Activated T-cell treated with anti-CD3 and anti-CD28 coated beads, Interleukin-2, amount 50 U/mL, for 24 hours (primary cell): ENCODE measurements at regions not wholly inside any gene's neighbourhood (a gene's known extent, or its start where the extent isn't known, plus 50 kb on each side); places are given as distances from the start of the nearest gene placed in this dataset.
A peak's percentile ranks its signal among the peaks of the same experiment; 100 is the strongest.

Experiments used
- DNase-seq: peaks from one replicate; pipeline ENCODE4 v3.0.0-alpha.2; 2020
- H3K27ac Mint-ChIP-seq: 2 replicates; pipeline ENCODE4 v1.8.0; 2020; ENCODE audit warnings: mild to moderate bottlenecking, mixed read lengths
- H3K27me3 Mint-ChIP-seq: 2 replicates; pipeline ENCODE4 v1.8.0; 2020; ENCODE audit warnings: mixed read lengths
- H3K36me3 Mint-ChIP-seq: 2 replicates; pipeline ENCODE4 v1.8.0; 2020; ENCODE audit warnings: low read depth, mixed read lengths
- H3K4me1 Mint-ChIP-seq: 2 replicates; pipeline ENCODE4 v1.8.0; 2020; ENCODE audit warnings: low read depth, mixed read lengths
- H3K4me3 Mint-ChIP-seq: 2 replicates; pipeline ENCODE4 v1.8.0; 2020; ENCODE audit warnings: mild to moderate bottlenecking, moderate library complexity, mixed read lengths
- H3K9me3 Mint-ChIP-seq: 2 replicates; pipeline ENCODE4 v1.8.0; 2020; ENCODE audit warnings: mixed read lengths

DNA sequence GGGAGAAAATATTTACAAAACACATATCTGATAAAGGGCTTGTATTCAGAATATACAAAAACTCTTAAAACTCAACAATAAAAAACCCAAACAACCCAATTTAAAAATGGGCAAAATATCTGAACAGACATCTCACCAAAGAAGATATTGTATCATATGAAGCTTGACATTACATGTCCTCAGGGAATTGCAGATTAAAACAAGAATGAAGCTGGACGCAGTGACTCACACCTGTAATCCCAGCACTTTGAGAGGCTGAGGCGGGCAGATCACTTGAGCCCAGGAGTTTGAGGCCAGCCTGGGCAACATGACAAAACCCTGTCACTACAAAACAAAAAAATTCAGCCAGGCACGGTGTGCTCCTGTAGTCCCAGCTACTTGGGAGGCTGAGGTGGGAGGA lies 135.4 kb upstream of the AKIRIN2 start:
- Mint-ChIP-seq H3K36me3 (no peaks in the 10 kb centered on the region), H3K4me3 (no peak overlapping the region), H3K9me3 (no peaks in the 10 kb centered on the region), H3K27ac (no peak overlapping the region), H3K27me3 (peaks cover 6% of the 10 kb centered on the region), H3K4me1 (peaks cover 3% of the 10 kb centered on the region)
- no peak for DNase-seq

GRCh38 chr6:87832025-87832825 lies 130.2 kb upstream of the AKIRIN2 start:
- H3K27ac Mint-ChIP-seq = peak overlapping the region; percentile 85
- H3K4me3 Mint-ChIP-seq = peak overlapping the region; percentile 75
- DNase-seq = no peak
- H3K36me3 Mint-ChIP-seq = no peaks in the 10 kb centered on the region
- peaks cover 10% of the 10 kb centered on the region for H3K4me1 Mint-ChIP-seq
- peaks cover 2% of the 10 kb centered on the region for H3K27me3 Mint-ChIP-seq
- no peaks in the 10 kb centered on the region for H3K9me3 Mint-ChIP-seq

GRCh38 chr6:87830907-87831306 lies 128.9 kb upstream of the AKIRIN2 start:
- Mint-ChIP-seq H3K27me3 (peaks cover 2% of the 10 kb centered on the region), H3K4me3 (no peak overlapping the region), H3K4me1 (peaks cover 17% of the 10 kb centered on the region), H3K9me3 (no peaks in the 10 kb centered on the region), H3K36me3 (no peaks in the 10 kb centered on the region), H3K27ac (no peak overlapping the region)
- DNase-seq = no peak

DNA sequence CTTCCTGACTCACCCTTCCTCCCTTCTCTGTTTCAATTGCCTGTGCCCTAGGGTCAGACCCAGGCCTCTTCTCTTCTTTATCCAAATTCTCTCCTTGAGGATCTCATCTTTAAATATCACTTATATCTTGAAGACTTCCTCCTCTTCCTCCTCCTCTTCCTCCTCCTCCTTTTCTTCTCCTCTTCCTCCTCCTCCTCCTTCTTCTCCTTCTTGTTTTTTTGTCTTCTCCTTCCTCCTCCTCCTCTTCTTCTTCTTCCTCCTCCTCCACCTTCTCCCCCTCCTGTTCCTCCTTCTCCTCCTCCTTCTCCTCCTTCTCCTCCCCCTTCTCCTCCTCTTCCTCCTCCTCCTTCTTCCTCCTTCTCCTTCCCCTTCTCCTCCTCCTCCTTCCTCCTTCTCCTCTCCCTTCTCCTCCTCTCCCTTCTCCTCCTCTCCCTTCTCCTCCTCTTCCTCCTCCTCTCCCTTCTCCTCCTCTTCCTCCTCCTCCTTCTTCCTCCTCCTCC lies 127.6 kb upstream of the AKIRIN2 start:
- no peak for DNase-seq
- Mint-ChIP-seq H3K27ac (no peak overlapping the region), H3K9me3 (no peaks in the 10 kb centered on the region), H3K36me3 (no peaks in the 10 kb centered on the region), H3K27me3 (peaks cover 2% of the 10 kb centered on the region), H3K4me3 (no peak overlapping the region), H3K4me1 (peaks cover 29% of the 10 kb centered on the region)

GRCh38 chr6:87828044-87828443 lies 126.0 kb upstream of the AKIRIN2 start:
- Mint-ChIP-seq H3K36me3 (no peaks in the 10 kb centered on the region), H3K27ac (no peak overlapping the region), H3K4me1 (peaks cover 29% of the 10 kb centered on the region), H3K9me3 (no peaks in the 10 kb centered on the region), H3K27me3 (peaks cover 2% of the 10 kb centered on the region), H3K4me3 (no peak overlapping the region)
- DNase-seq = no peak

- Mint-ChIP-seq H3K27me3 (peaks cover 2% of the 10 kb centered on the region), H3K9me3 (no peaks in the 10 kb centered on the region), H3K36me3 (no peaks in the 10 kb centered on the region), H3K27ac (no peak overlapping the region), H3K4me1 (peaks cover 25% of the 10 kb centered on the region), H3K4me3 (no peak overlapping the region)
- DNase-seq = no peak
Measured at GRCh38 chr6:87827346-87827745, 125.3 kb upstream of the AKIRIN2 start.

DNA sequence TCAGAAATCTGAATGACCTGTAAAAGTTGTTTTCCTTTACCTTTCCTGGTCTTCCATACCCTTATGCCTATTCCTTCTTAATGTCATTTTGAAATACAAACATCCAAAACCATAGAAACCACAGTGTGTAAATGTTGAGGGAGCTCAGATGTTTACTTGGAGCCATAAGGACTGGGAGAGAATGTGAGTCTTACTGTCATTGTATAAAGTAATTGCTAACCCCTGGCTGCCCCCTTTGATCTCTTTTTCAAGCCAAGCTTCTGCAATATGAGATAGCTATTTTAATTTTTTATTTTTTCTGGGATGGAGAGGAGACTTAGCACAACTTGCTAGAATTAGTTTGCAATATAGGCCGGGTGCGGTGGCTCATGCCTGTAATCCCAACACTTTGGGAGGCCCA lies 124.4 kb upstream of the AKIRIN2 start:
- Mint-ChIP-seq H3K9me3 (no peaks in the 10 kb centered on the region), H3K36me3 (no peaks in the 10 kb centered on the region), H3K27me3 (peaks cover 2% of the 10 kb centered on the region), H3K4me3 (no peak overlapping the region), H3K4me1 (peaks cover 20% of the 10 kb centered on the region), H3K27ac (no peak overlapping the region)
- no peak for DNase-seq

DNA sequence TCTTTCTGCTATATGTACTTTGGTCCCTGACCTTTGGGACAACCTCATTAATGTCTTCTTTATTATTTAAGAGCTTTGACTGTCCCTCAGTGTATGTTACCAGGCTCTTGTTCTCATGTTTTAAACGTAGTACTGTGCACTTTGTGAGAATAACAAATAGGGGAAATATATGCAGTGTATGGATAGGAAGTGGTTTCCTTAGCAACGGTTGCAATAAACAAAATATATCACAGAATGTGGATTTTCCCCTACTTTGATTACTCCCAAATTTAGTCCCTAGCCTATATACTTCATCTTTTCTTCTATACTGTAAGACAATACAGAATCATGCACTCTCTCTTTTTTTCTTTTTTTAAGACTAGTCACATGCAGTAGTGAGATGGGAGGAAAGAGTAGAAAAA lies 123.8 kb upstream of the AKIRIN2 start:
- DNase-seq = no peak
- Mint-ChIP-seq H3K27ac (no peak overlapping the region), H3K4me3 (no peak overlapping the region)

DNA sequence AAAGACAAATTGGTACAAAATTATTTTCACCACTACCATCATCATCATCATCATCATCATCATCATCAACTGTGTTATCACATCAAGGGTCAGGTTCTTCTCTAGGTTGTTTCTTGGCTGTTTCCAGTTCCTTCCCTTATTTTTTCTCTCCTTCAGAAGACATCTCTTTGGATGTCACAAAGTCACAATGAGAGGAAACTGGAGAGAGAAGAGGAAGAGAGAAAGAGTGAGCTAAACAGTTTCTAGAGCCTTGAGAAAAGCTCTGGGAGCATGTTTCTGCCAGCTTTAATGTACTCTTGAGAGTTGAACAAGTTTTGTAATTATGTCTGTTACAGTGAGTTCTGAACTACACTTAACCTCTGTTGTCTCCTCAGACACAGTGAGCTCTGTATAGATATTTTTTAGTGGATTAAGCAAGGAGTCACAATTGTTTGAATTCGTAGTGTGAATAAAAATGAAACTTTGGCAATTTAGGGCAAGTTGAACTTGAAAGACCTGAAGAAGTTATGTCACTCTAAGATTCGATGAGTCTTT lies 123.0 kb upstream of the AKIRIN2 start:
- Mint-ChIP-seq H3K9me3 (no peaks in the 10 kb centered on the region), H3K27ac (no peak overlapping the region), H3K4me1 (peaks cover 18% of the 10 kb centered on the region), H3K4me3 (no peak overlapping the region), H3K27me3 (no peaks in the 10 kb centered on the region), H3K36me3 (no peaks in the 10 kb centered on the region)
- DNase-seq = no peak

More for the DNA sequence above, 123.8 kb upstream of the AKIRIN2 start:
- peaks cover 18% of the 10 kb centered on the region for H3K4me1 Mint-ChIP-seq
- peaks cover under 1% of the 10 kb centered on the region for H3K27me3 Mint-ChIP-seq
- H3K36me3 Mint-ChIP-seq = no peaks in the 10 kb centered on the region
- no peaks in the 10 kb centered on the region for H3K9me3 Mint-ChIP-seq

DNA sequence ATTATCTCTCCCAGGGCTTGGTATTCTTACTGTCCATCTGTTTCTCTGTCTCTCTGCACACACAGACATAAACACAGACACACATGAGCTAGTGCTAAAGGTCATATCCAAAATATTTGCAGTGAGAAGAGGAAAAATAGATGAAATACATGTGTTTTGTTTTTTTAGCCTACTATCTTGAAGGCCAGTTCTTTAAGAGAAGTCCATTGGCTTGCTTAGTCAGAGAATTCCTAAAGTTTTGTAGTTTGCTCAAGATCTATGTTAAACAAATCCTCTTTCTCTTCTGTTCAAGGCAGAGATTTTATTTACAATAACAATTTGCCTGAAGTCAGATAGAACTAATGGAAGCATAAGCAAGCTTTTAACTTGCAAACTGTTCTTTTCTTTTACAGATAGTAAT lies 120.0 kb upstream of the AKIRIN2 start:
- Mint-ChIP-seq H3K27me3 (no peaks in the 10 kb centered on the region), H3K36me3 (no peaks in the 10 kb centered on the region), H3K4me3 (no peak overlapping the region), H3K27ac (no peak overlapping the region), H3K9me3 (no peaks in the 10 kb centered on the region), H3K4me1 (peaks cover 18% of the 10 kb centered on the region)
- DNase-seq = no peak

GRCh38 chr6:87820343-87820984 lies 118.4 kb upstream of the AKIRIN2 start:
- DNase-seq = no peak
- Mint-ChIP-seq H3K27me3 (peaks cover 4% of the 10 kb centered on the region), H3K36me3 (no peaks in the 10 kb centered on the region), H3K4me1 (peaks cover 8% of the 10 kb centered on the region), H3K9me3 (no peaks in the 10 kb centered on the region), H3K27ac (no peak overlapping the region), H3K4me3 (no peak overlapping the region)

DNA sequence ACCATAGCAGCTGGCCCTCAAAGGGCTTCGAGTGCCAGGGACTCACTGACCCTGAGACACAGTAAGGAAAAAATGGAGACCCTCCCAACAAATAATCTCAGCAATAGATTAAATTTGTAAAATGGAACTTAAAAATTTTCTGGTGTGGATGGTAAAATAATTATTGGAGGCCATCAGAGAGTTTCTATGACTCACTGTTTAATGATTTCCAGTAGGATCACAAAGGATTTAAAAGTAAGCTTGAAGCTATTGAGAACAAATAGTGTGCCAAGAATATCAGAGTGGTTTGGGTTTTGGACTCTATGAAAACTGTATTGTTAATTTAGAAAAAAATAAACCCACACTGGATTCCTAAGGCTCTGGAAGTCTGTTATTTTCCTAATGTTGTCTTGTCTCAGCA lies 115.2 kb upstream of the AKIRIN2 start:
- no peak for DNase-seq
- Mint-ChIP-seq H3K27me3 (peaks cover 25% of the 10 kb centered on the region), H3K4me3 (no peak overlapping the region), H3K9me3 (no peaks in the 10 kb centered on the region), H3K36me3 (no peaks in the 10 kb centered on the region), H3K4me1 (no peaks in the 10 kb centered on the region), H3K27ac (no peak overlapping the region)

DNA sequence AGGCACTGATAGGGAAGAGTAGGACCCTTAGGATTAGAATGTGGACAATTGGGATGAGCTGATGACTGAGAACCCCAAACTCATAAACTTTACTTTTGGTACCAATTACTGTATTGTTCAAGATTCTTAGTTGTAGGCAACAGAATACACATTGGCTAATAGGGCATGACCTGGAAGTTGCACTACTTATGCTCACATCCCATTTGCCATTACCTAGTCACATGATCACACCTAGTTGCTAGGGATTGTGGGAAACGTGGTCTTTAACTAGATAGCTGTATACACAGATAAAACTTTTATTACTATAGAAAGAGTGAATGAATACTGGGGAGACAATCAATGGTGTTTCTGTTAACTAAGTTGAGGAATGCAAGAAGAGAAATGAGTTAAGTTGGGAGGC lies 113.4 kb upstream of the AKIRIN2 start:
- H3K9me3 Mint-ChIP-seq = no peaks in the 10 kb centered on the region
- H3K4me3 Mint-ChIP-seq = no peak overlapping the region
- DNase-seq = no peak
- no peaks in the 10 kb centered on the region for H3K4me1 Mint-ChIP-seq
- peaks cover 36% of the 10 kb centered on the region for H3K27me3 Mint-ChIP-seq
- no peak overlapping the region for H3K27ac Mint-ChIP-seq
- no peaks in the 10 kb centered on the region for H3K36me3 Mint-ChIP-seq

DNA sequence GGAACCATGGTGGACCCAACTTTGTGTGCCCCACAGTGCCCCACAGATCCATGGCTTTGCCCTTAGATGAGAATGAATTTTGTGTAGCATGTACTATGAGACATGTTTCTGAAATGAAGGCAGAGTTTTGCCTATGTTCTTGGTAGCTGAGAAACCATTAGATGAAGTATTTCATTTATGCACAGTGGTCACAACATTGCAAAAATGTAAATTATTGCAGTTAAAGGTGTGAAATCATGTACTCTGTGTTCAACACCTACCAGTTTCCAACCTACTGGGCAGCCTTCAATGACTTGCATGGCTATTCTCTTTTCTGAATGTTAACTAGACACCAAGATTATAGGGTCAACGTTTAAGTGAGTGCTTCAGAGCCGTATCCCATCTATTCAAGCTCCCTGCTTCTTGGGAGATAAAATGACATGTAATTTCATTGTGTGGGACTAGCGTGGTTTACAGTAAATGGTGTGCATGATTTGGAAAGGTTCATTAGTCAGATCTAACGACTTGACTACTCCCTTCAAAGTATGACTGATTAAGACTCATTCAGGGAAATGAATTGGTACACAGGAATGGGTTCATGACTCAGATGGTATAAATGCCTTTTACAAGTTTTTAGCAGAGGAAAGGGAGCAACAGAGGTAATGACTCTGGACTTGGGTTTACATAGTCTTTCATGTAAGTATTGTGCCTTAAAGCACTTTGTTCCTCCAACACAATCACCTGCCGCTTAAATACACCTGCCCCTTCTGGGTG lies 106.1 kb upstream of the AKIRIN2 start:
- Mint-ChIP-seq H3K36me3 (no peaks in the 10 kb centered on the region), H3K4me1 (peaks cover 25% of the 10 kb centered on the region), H3K27me3 (peaks cover 52% of the 10 kb centered on the region), H3K27ac (peak overlapping the region; percentile 93), H3K4me3 (peak overlapping the region; percentile 16), H3K9me3 (no peaks in the 10 kb centered on the region)
- no peak for DNase-seq
